ENCODE measurements at regions not wholly inside any gene's neighbourhood (a gene's known extent, or its start where the extent isn't known, plus 50 kb on each side); places are given as distances from the start of the nearest gene placed in this dataset.

DNA sequence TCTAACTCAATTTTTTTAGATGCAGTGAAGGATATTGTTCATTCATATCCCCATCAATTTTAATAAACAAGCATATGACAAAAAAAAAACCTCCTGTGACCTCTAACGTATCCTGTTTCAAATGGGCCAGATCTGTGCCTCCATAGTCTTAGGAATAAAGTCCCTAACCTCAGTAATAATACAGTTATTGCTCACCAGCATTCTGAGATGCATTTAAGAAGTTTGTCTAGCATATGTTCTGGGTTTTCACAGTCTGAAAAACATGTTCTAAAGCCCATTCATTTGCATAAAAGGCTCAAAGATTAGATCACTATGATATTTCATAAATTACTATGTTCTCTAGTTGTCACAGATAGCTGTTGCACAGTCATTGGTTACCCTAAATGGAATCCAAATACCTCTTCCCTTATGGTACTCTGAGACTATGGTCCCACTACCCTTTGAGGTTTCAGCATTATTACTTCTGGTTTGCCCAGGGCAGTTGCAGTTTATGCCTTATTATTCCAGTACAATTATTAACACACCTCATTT is 190.1 kb downstream of the ZIC4 start:
- peaks cover 5% of the 10 kb centered on the region for H3K4me1 Mint-ChIP-seq
- TF ChIP-seq ZNF671 (CRISPR knock-in tag; IDR thresholded peaks at IDR 0.05) = no peak
- TF ChIP-seq ESRRA (CRISPR knock-in tag; IDR thresholded peaks at IDR 0.05; ENCODE audit: borderline replicate concordance) = no peak
- no peak for TF ChIP-seq TCF7 (CRISPR knock-in tag; IDR thresholded peaks at IDR 0.05; ENCODE audit: low read depth)
- no peak for TF ChIP-seq ZNF317 (CRISPR knock-in tag; IDR thresholded peaks at IDR 0.05; ENCODE audit: borderline replicate concordance, low read depth)
- TF ChIP-seq ARID4B (CRISPR knock-in tag; IDR thresholded peaks at IDR 0.05; ENCODE audit: borderline replicate concordance) = no peak
- TF ChIP-seq ZNF263 (CRISPR knock-in tag; IDR thresholded peaks at IDR 0.05; ENCODE audit: low read depth) = no peak
- TF ChIP-seq NR2C2 (CRISPR knock-in tag; IDR thresholded peaks at IDR 0.05) = no peak
- TF ChIP-seq NFATC4 (CRISPR knock-in tag; IDR thresholded peaks at IDR 0.05) = no peak
- TF ChIP-seq, protein P1, sequence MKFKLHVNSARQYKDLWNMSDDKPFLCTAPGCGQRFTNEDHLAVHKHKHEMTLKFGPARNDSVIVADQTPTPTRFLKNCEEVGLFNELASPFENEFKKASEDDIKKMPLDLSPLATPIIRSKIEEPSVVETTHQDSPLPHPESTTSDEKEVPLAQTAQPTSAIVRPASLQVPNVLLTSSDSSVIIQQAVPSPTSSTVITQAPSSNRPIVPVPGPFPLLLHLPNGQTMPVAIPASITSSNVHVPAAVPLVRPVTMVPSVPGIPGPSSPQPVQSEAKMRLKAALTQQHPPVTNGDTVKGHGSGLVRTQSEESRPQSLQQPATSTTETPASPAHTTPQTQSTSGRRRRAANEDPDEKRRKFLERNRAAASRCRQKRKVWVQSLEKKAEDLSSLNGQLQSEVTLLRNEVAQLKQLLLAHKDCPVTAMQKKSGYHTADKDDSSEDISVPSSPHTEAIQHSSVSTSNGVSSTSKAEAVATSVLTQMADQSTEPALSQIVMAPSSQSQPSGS (CRISPR knock-in tag; IDR thresholded peaks at IDR 0.05; ENCODE audit: borderline replicate concordance, low read depth) = no peak
- no peak for TF ChIP-seq MXD4 (CRISPR knock-in tag; IDR thresholded peaks at IDR 0.05; ENCODE audit: borderline replicate concordance)
- no peak for TF ChIP-seq ZNF121 (CRISPR knock-in tag; IDR thresholded peaks at IDR 0.05)
- no peak for TF ChIP-seq FOXK1 (CRISPR knock-in tag; IDR thresholded peaks at IDR 0.05)
- no peak for TF ChIP-seq ZNF425 (CRISPR knock-in tag; conservative IDR thresholded peaks at IDR 0.05)
- no peak for TF ChIP-seq ZNF232 (CRISPR knock-in tag; IDR thresholded peaks at IDR 0.05)
- TF ChIP-seq HMGXB4 (CRISPR knock-in tag; IDR thresholded peaks at IDR 0.05) = no peak
- TF ChIP-seq, protein P2, sequence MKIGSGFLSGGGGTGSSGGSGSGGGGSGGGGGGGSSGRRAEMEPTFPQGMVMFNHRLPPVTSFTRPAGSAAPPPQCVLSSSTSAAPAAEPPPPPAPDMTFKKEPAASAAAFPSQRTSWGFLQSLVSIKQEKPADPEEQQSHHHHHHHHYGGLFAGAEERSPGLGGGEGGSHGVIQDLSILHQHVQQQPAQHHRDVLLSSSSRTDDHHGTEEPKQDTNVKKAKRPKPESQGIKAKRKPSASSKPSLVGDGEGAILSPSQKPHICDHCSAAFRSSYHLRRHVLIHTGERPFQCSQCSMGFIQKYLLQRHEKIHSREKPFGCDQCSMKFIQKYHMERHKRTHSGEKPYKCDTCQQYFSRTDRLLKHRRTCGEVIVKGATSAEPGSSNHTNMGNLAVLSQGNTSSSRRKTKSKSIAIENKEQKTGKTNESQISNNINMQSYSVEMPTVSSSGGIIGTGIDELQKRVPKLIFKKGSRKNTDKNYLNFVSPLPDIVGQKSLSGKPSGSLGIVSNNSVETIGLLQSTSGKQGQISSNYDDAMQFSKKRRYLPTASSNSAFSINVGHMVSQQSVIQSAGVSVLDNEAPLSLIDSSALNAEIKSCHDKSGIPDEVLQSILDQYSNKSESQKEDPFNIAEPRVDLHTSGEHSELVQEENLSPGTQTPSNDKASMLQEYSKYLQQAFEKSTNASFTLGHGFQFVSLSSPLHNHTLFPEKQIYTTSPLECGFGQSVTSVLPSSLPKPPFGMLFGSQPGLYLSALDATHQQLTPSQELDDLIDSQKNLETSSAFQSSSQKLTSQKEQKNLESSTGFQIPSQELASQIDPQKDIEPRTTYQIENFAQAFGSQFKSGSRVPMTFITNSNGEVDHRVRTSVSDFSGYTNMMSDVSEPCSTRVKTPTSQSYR (CRISPR knock-in tag; IDR thresholded peaks at IDR 0.05) = no peak
- no peak for TF ChIP-seq ZBTB43 (CRISPR knock-in tag; IDR thresholded peaks at IDR 0.05)
- DNase-seq (ENCODE audit: low spot score) (no peak), ATAC-seq (no peak)
- no peaks in the 10 kb centered on the region for H3K36me3 Mint-ChIP-seq
- H3K9me3 Mint-ChIP-seq = no peaks in the 10 kb centered on the region
- CTCF ChIA-PET = no interaction called here
- POLR2A ChIA-PET = no interaction called here
- H3K4me3 Mint-ChIP-seq = no peak overlapping the region
- H3K27ac Mint-ChIP-seq = no peak overlapping the region
- H3K27me3 Mint-ChIP-seq (ENCODE audit: low read depth) = no peaks in the 10 kb centered on the region

All from WTC11 (cell line).